Endometrium (tissue), 2 donors: ENCODE measurements at regions not wholly inside any gene's neighbourhood (a gene's known extent, or its start where the extent isn't known, plus 50 kb on each side); places are given as distances from the start of the nearest gene placed in this dataset.
"Not testable (repeated sequence)": the region's sequence is repeated elsewhere in the genome, so short reads cannot be mapped to it uniquely, and the experiment has no call there.

ENCODE experiments used
- FAIRE-seq: peaks from 2 replicates; lab custom pipeline; 2012; peaks lifted over from hg19 to GRCh38; lab: Jason Lieb, UNC
- donor health status: control.
- donor health status: control.

- no peak for FAIRE-seq
These were observed 151.6 kb upstream of the IVNS1ABP start for GRCh38 chr1:185468626-185469025.

GRCh38 chr1:185467122-185467521 lies 150.1 kb upstream of the IVNS1ABP start:
- no peak for FAIRE-seq

GRCh38 chr1:185464777-185465176 lies 147.7 kb upstream of the IVNS1ABP start:
- FAIRE-seq: no peak

- FAIRE-seq: no peak
These were observed 146.4 kb upstream of the IVNS1ABP start for GRCh38 chr1:185463433-185463832.

- FAIRE-seq: no peak
These were observed 146.0 kb upstream of the IVNS1ABP start for GRCh38 chr1:185463011-185463410.

- not testable (repeated sequence) for FAIRE-seq
These were observed 143.7 kb upstream of the IVNS1ABP start for GRCh38 chr1:185460723-185461122.

- FAIRE-seq: no peak
These were observed 142.1 kb upstream of the IVNS1ABP start for GRCh38 chr1:185459141-185459540.

GRCh38 chr1:185458670-185459069 lies 141.6 kb upstream of the IVNS1ABP start:
- no peak for FAIRE-seq

- FAIRE-seq: no peak
These were observed 136.6 kb upstream of the IVNS1ABP start for GRCh38 chr1:185453496-185454192.

- FAIRE-seq: no peak
These were observed 133.9 kb upstream of the IVNS1ABP start for GRCh38 chr1:185450917-185451316.

GRCh38 chr1:185450060-185450788 lies 133.2 kb upstream of the IVNS1ABP start:
- no peak for FAIRE-seq

GRCh38 chr1:185449378-185450059 lies 132.5 kb upstream of the IVNS1ABP start:
- FAIRE-seq: no peak

GRCh38 chr1:185448591-185449186 lies 131.6 kb upstream of the IVNS1ABP start:
- FAIRE-seq: no peak

GRCh38 chr1:185446131-185446530 lies 129.1 kb upstream of the IVNS1ABP start:
- FAIRE-seq: no peak

- FAIRE-seq: no peak
These were observed 128.6 kb upstream of the IVNS1ABP start for GRCh38 chr1:185445594-185445993.

GRCh38 chr1:185444676-185445075 lies 127.6 kb upstream of the IVNS1ABP start:
- no peak for FAIRE-seq

GRCh38 chr1:185442050-185442449 lies 125.0 kb upstream of the IVNS1ABP start:
- FAIRE-seq: no peak

- no peak for FAIRE-seq
These were observed 124.6 kb upstream of the IVNS1ABP start for GRCh38 chr1:185441605-185442004.

- no peak for FAIRE-seq
These were observed 123.8 kb upstream of the IVNS1ABP start for GRCh38 chr1:185440877-185441276.

GRCh38 chr1:185439727-185440415 lies 122.8 kb upstream of the IVNS1ABP start:
- no peak for FAIRE-seq

- FAIRE-seq: no peak
These were observed 121.9 kb upstream of the IVNS1ABP start for GRCh38 chr1:185438936-185439335.
